Effector memory CD4-positive, alpha-beta T cell (primary cell): ENCODE measurements at regions not wholly inside any gene's neighbourhood (a gene's known extent, or its start where the extent isn't known, plus 50 kb on each side); places are given as distances from the start of the nearest gene placed in this dataset.

ENCODE experiments used
- DNase-seq, 3 donors: peaks; one replicate each; pipeline ENCODE4 v3.0.0-alpha.2; 2020
- H3K27ac ChIP-seq: 2 replicates; pipeline ENCODE4 v1.7.0; 2013; ENCODE audit warnings: mild to moderate bottlenecking, low read length, moderate library complexity; ENCODE audit not compliant: insufficient read depth, poor library complexity, severe bottlenecking
- H3K27me3 ChIP-seq: replicated peaks from 2 replicates; pipeline ENCODE4 v1.7.0; 2013; ENCODE audit warnings: mild to moderate bottlenecking, low read length; ENCODE audit not compliant: insufficient read depth, control insufficient read depth, poor library complexity, severe bottlenecking
- H3K36me3 ChIP-seq: 2 replicates; pipeline ENCODE4 v1.7.0; 2013; ENCODE audit warnings: mild to moderate bottlenecking, low read length, moderate library complexity; ENCODE audit not compliant: control insufficient read depth, insufficient read depth
- H3K4me1 ChIP-seq: 2 replicates; pipeline ENCODE4 v1.7.0; 2013; ENCODE audit warnings: low read length, mild to moderate bottlenecking; ENCODE audit not compliant: control insufficient read depth, insufficient read depth, poor library complexity, severe bottlenecking
- H3K4me3 ChIP-seq: 2 replicates; pipeline ENCODE4 v1.7.0; 2013; ENCODE audit warnings: low read length, low read depth, mild to moderate bottlenecking; ENCODE audit not compliant: insufficient read depth, poor library complexity, severe bottlenecking
- H3K9me3 ChIP-seq: 2 replicates; pipeline ENCODE4 v1.7.0; 2013; ENCODE audit warnings: mild to moderate bottlenecking, low read length, moderate library complexity; ENCODE audit not compliant: control insufficient read depth

GRCh38 chr15:56868170-56868569 lies 50.3 kb upstream of the TCF12 start:
- H3K4me1 ChIP-seq: no peaks in the 10 kb centered on the region
- DNase-seq: no peak
- no peaks in the 10 kb centered on the region for H3K9me3 ChIP-seq
- no peak overlapping the region for H3K27ac ChIP-seq
- no peak overlapping the region for H3K4me3 ChIP-seq
- no peaks in the 10 kb centered on the region for H3K36me3 ChIP-seq
- H3K27me3 ChIP-seq: no peaks in the 10 kb centered on the region

- no peak for DNase-seq
- H3K36me3 ChIP-seq: no peaks in the 10 kb centered on the region
- no peak overlapping the region for H3K4me3 ChIP-seq
- H3K9me3 ChIP-seq: no peaks in the 10 kb centered on the region
- H3K4me1 ChIP-seq: no peaks in the 10 kb centered on the region
- no peak overlapping the region for H3K27ac ChIP-seq
- H3K27me3 ChIP-seq: no peaks in the 10 kb centered on the region
Measured at GRCh38 chr15:56866803-56867202, 51.6 kb upstream of the TCF12 start.

GRCh38 chr15:56857828-56858227 lies 60.6 kb upstream of the TCF12 start:
- no peaks in the 10 kb centered on the region for H3K9me3 ChIP-seq
- H3K4me3 ChIP-seq: no peak overlapping the region
- DNase-seq: no peak
- H3K27me3 ChIP-seq: no peaks in the 10 kb centered on the region
- H3K36me3 ChIP-seq: no peaks in the 10 kb centered on the region
- no peak overlapping the region for H3K27ac ChIP-seq
- H3K4me1 ChIP-seq: no peaks in the 10 kb centered on the region

GRCh38 chr15:56856934-56857333 lies 61.5 kb upstream of the TCF12 start:
- H3K27ac ChIP-seq: no peak overlapping the region
- no peaks in the 10 kb centered on the region for H3K27me3 ChIP-seq
- H3K4me3 ChIP-seq: no peak overlapping the region
- no peaks in the 10 kb centered on the region for H3K4me1 ChIP-seq
- no peak for DNase-seq
- H3K36me3 ChIP-seq: no peaks in the 10 kb centered on the region
- H3K9me3 ChIP-seq: no peaks in the 10 kb centered on the region

GRCh38 chr15:56844892-56845291 lies 73.6 kb upstream of the TCF12 start:
- Histone ChIP-seq H3K36me3 (no peaks in the 10 kb centered on the region), H3K27me3 (no peaks in the 10 kb centered on the region), H3K27ac (no peak overlapping the region), H3K4me1 (no peaks in the 10 kb centered on the region), H3K4me3 (no peak overlapping the region), H3K9me3 (no peaks in the 10 kb centered on the region)
- no peak for DNase-seq

GRCh38 chr15:56844471-56844870 lies 74.0 kb upstream of the TCF12 start:
- no peak for DNase-seq
- no peaks in the 10 kb centered on the region for H3K4me1 ChIP-seq
- H3K27ac ChIP-seq: no peak overlapping the region
- no peaks in the 10 kb centered on the region for H3K36me3 ChIP-seq
- H3K4me3 ChIP-seq: no peak overlapping the region
- H3K27me3 ChIP-seq: no peaks in the 10 kb centered on the region
- no peaks in the 10 kb centered on the region for H3K9me3 ChIP-seq

- no peaks in the 10 kb centered on the region for H3K36me3 ChIP-seq
- H3K4me3 ChIP-seq: no peak overlapping the region
- H3K27ac ChIP-seq: no peak overlapping the region
- no peaks in the 10 kb centered on the region for H3K9me3 ChIP-seq
- no peak for DNase-seq
- no peaks in the 10 kb centered on the region for H3K27me3 ChIP-seq
- no peaks in the 10 kb centered on the region for H3K4me1 ChIP-seq
Measured at GRCh38 chr15:56839641-56840040, 78.8 kb upstream of the TCF12 start.

GRCh38 chr15:56839099-56839498 lies 79.3 kb upstream of the TCF12 start:
- no peaks in the 10 kb centered on the region for H3K27me3 ChIP-seq
- no peaks in the 10 kb centered on the region for H3K9me3 ChIP-seq
- no peaks in the 10 kb centered on the region for H3K4me1 ChIP-seq
- H3K36me3 ChIP-seq: no peaks in the 10 kb centered on the region
- H3K27ac ChIP-seq: no peak overlapping the region
- no peak overlapping the region for H3K4me3 ChIP-seq
- no peak for DNase-seq

GRCh38 chr15:56838085-56838484 lies 80.4 kb upstream of the TCF12 start:
- no peaks in the 10 kb centered on the region for H3K27me3 ChIP-seq
- no peak for DNase-seq
- H3K36me3 ChIP-seq: no peaks in the 10 kb centered on the region
- no peak overlapping the region for H3K27ac ChIP-seq
- H3K4me1 ChIP-seq: no peaks in the 10 kb centered on the region
- H3K4me3 ChIP-seq: no peak overlapping the region
- H3K9me3 ChIP-seq: no peaks in the 10 kb centered on the region

GRCh38 chr15:56837273-56837672 lies 81.2 kb upstream of the TCF12 start:
- H3K27ac ChIP-seq: no peak overlapping the region
- DNase-seq: no peak
- no peak overlapping the region for H3K4me3 ChIP-seq
- H3K9me3 ChIP-seq: no peaks in the 10 kb centered on the region
- H3K27me3 ChIP-seq: no peaks in the 10 kb centered on the region
- no peaks in the 10 kb centered on the region for H3K36me3 ChIP-seq
- H3K4me1 ChIP-seq: no peaks in the 10 kb centered on the region

- DNase-seq: no peak
- Histone ChIP-seq H3K27ac (no peak overlapping the region), H3K36me3 (no peaks in the 10 kb centered on the region), H3K4me3 (no peak overlapping the region), H3K27me3 (no peaks in the 10 kb centered on the region), H3K9me3 (no peaks in the 10 kb centered on the region), H3K4me1 (no peaks in the 10 kb centered on the region)
Measured at GRCh38 chr15:56835718-56836171, 82.7 kb upstream of the TCF12 start.
